MM.1S (cell line): ENCODE measurements at regions not wholly inside any gene's neighbourhood (a gene's known extent, or its start where the extent isn't known, plus 50 kb on each side); places are given as distances from the start of the nearest gene placed in this dataset.

Experiments
- DNase-seq: peaks from one replicate; pipeline ENCODE4 v3.0.0-alpha.2; 2015
- H2AFZ ChIP-seq: fragments of 300-600 bp; sonication (generic); 2 replicates; pipeline ENCODE4 v1.6.0; 2016; ENCODE audit warnings: antibody characterized with exemption, low read length
- H3F3A ChIP-seq: fragments of 300-600 bp; sonication (generic); 2 replicates; pipeline ENCODE4 v1.6.1; 2016; ENCODE audit warnings: mild to moderate bottlenecking, antibody characterized with exemption, low read length, moderate library complexity, mixed read lengths; ENCODE audit not compliant: insufficient read depth
- H3K27ac ChIP-seq: fragments of 300-600 bp; sonication (generic); 2 replicates; pipeline ENCODE4 v1.5.1; 2016; ENCODE audit warnings: mild to moderate bottlenecking, low read length
- H3K27me3 ChIP-seq: fragments of 300-600 bp; sonication (generic); replicated peaks from 2 replicates; pipeline ENCODE4 v1.6.0; 2016; ENCODE audit warnings: low read length; ENCODE audit not compliant: insufficient read depth
- H3K36me3 ChIP-seq: fragments of 300-600 bp; sonication (generic); replicated peaks from 2 replicates; pipeline ENCODE4 v1.6.1; 2016; ENCODE audit warnings: mild to moderate bottlenecking, low read length, mixed read lengths; ENCODE audit not compliant: insufficient read depth
- H3K4me1 ChIP-seq: fragments of 300-600 bp; sonication (generic); 2 replicates; pipeline ENCODE4 v1.6.1; 2016; ENCODE audit warnings: low read length, mixed read lengths
- H3K4me2 ChIP-seq: fragments of 300-600 bp; sonication (generic); 2 replicates; pipeline ENCODE4 v1.6.0; 2016; ENCODE audit warnings: low read depth, low read length
- H3K4me3 ChIP-seq: fragments of 300-600 bp; sonication (generic); 2 replicates; pipeline ENCODE4 v1.5.1; 2016; ENCODE audit warnings: low read length, mixed read lengths
- H3K79me2 ChIP-seq: fragments of 300-600 bp; sonication (generic); 2 replicates; pipeline ENCODE4 v1.6.1; 2016; ENCODE audit warnings: mixed run types, low read length, mixed read lengths
- H3K9ac ChIP-seq: fragments of 300-600 bp; sonication (generic); 2 replicates; pipeline ENCODE4 v1.6.1; 2016; ENCODE audit warnings: low read length, mixed read lengths
- H3K9me2 ChIP-seq: fragments of 300-600 bp; sonication (generic); replicated peaks from 2 replicates; pipeline ENCODE4 v1.6.1; 2016; ENCODE audit warnings: mild to moderate bottlenecking, low read length, mixed read lengths; ENCODE audit not compliant: insufficient read depth
- H3K9me3 ChIP-seq: fragments of 300-600 bp; sonication (generic); replicated peaks from 2 replicates; pipeline ENCODE4 v1.6.1; 2016; ENCODE audit warnings: mild to moderate bottlenecking, low read length, mixed read lengths; ENCODE audit not compliant: insufficient read depth
- H4K20me1 ChIP-seq: fragments of 300-600 bp; sonication (generic); 2 replicates; pipeline ENCODE4 v1.6.1; 2016; ENCODE audit warnings: mild to moderate bottlenecking, low read length, moderate library complexity, mixed read lengths; ENCODE audit not compliant: insufficient read depth
- EZH2 ChIP-seq: fragments of 300-600 bp; sonication (generic); optimal IDR thresholded peaks from 2 replicates; pipeline ENCODE3; 2017; ENCODE audit warnings: low read depth, mild to moderate bottlenecking, antibody characterized with exemption, low read length, mixed read lengths
- EZH2phosphoT487 ChIP-seq: fragments of 300-600 bp; sonication (generic); IDR thresholded peaks from 2 replicates; pipeline ENCODE4 v1.6.1; 2018; ENCODE audit warnings: antibody characterized with exemption, low read length
- TF ChIP-seq, protein P1 (sequence below): fragments of 300-600 bp; sonication (generic); IDR thresholded peaks from 2 replicates; pipeline ENCODE4 v1.5.1; 2016; ENCODE audit warnings: antibody characterized with exemption, low read length, mixed read lengths

DNA sequence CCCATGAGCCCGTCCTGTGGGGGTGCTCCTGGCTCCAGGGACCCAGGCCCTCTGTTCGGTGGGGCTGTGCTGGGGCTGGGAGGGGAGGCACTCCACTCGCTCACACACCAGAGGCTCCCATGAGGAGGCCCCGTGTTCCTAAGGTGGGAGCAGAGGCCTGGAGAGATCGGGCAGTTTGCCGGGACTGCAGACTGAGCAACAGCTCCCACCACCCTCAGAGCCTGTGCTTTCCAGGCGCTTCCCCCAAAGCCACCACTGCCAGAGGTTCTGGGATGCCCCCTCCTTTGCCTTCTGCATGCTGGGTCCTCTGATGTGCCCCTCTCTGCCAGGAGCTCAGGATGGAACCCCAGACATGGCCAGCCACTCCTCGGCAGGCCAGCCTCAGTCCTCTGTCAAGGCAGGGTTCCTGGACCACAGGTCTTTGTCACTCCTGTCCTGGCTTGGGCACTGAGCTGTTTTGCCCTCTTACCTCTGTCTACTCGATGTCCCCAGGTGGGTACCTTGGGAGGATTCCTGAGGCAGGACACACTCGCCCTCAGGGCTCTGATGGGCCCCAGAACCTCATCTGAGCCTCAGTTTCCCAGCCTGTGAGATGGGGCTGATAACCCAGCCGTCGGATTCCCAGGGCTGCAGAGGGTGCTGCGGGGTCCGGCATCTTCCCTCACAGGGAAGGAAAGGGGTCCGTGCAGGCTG is 80.8 kb downstream of the TSPAN17 start:
- Histone ChIP-seq H3K9me3 (no peaks in the 10 kb centered on the region), H3K79me2 (no peaks in the 10 kb centered on the region), H3K9me2 (no peaks in the 10 kb centered on the region), H4K20me1 (no peaks in the 10 kb centered on the region), H3K27me3 (peaks cover 100% of the 10 kb centered on the region), H3K4me1 (no peaks in the 10 kb centered on the region), H2AFZ (no peak overlapping the region), H3K27ac (no peak overlapping the region), H3K4me3 (no peak overlapping the region), H3K4me2 (no peak overlapping the region), H3K9ac (no peak overlapping the region), H3K36me3 (no peaks in the 10 kb centered on the region), H3F3A (no peaks in the 10 kb centered on the region)
- no peak for DNase-seq
- TF ChIP-seq EZH2 (no peak), EZH2phosphoT487 (no peak)
- TF ChIP-seq, protein P1, sequence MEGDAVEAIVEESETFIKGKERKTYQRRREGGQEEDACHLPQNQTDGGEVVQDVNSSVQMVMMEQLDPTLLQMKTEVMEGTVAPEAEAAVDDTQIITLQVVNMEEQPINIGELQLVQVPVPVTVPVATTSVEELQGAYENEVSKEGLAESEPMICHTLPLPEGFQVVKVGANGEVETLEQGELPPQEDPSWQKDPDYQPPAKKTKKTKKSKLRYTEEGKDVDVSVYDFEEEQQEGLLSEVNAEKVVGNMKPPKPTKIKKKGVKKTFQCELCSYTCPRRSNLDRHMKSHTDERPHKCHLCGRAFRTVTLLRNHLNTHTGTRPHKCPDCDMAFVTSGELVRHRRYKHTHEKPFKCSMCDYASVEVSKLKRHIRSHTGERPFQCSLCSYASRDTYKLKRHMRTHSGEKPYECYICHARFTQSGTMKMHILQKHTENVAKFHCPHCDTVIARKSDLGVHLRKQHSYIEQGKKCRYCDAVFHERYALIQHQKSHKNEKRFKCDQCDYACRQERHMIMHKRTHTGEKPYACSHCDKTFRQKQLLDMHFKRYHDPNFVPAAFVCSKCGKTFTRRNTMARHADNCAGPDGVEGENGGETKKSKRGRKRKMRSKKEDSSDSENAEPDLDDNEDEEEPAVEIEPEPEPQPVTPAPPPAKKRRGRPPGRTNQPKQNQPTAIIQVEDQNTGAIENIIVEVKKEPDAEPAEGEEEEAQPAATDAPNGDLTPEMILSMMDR: no peak

GRCh38 chr5:176728831-176729251 is 81.5 kb upstream of the UNC5A start:
- no peak for TF ChIP-seq EZH2
- TF ChIP-seq EZH2phosphoT487: no peak
- TF ChIP-seq, protein P1: no peak
- peaks cover 100% of the 10 kb centered on the region for H3K27me3 ChIP-seq

DNA sequence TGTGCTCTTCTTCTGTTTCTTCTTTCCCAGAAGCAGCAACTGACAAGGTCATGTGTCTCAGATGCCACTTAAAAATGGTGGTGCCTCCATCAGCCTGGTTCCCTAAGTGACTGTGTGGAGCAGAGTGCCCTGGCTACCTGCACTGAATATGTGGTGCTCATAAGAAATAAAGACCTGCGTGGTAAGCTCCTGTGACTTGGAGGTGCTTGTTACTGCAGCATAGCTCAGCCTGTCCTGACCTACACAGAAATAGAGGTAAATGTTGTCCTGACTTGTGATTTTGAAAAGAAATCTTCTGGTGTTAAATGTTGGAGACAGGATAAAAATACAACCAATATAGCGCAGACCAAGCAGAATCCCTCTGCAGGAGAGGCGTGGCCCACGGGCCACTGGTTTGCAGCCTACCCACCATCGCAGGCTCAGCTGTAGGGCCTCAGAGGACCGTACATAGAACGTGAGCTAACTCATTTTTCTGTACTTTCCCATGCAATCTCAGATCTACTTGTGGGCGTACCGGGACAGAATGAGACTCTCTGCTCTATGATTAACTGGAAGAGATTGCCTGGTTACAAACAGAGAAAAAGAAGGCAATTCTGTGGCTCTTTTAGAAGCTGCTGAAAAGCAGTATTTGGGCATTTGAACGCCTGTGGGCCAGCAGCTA is 79.4 kb upstream of the UNC5A start:
- TF ChIP-seq, protein P1: no peak
- Histone ChIP-seq H3K36me3 (no peaks in the 10 kb centered on the region), H3K9ac (no peak overlapping the region), H3K27me3 (peaks cover 97% of the 10 kb centered on the region), H4K20me1 (no peaks in the 10 kb centered on the region), H3F3A (no peaks in the 10 kb centered on the region), H3K9me3 (no peaks in the 10 kb centered on the region), H3K4me2 (no peak overlapping the region), H3K79me2 (no peaks in the 10 kb centered on the region), H3K27ac (no peak overlapping the region), H3K4me3 (no peak overlapping the region), H3K9me2 (no peaks in the 10 kb centered on the region), H2AFZ (no peak overlapping the region), H3K4me1 (no peaks in the 10 kb centered on the region)
- DNase-seq: no peak

More at GRCh38 chr5:176728831-176729251, 81.5 kb upstream of the UNC5A start:
- H3K9me2 ChIP-seq: no peaks in the 10 kb centered on the region
- H3K36me3 ChIP-seq: no peaks in the 10 kb centered on the region
- H3K4me1 ChIP-seq: no peaks in the 10 kb centered on the region
- H3F3A ChIP-seq: no peaks in the 10 kb centered on the region
- no peak overlapping the region for H3K4me2 ChIP-seq
- no peak overlapping the region for H3K9ac ChIP-seq
- no peaks in the 10 kb centered on the region for H4K20me1 ChIP-seq
- no peaks in the 10 kb centered on the region for H3K79me2 ChIP-seq
- no peak for DNase-seq
- H3K27ac ChIP-seq: no peak overlapping the region
- no peak overlapping the region for H2AFZ ChIP-seq
- H3K4me3 ChIP-seq: no peak overlapping the region
- no peaks in the 10 kb centered on the region for H3K9me3 ChIP-seq
